ENCODE measurements at regions not wholly inside any gene's neighbourhood (a gene's known extent, or its start where the extent isn't known, plus 50 kb on each side); places are given as distances from the start of the nearest gene placed in this dataset.

DNA sequence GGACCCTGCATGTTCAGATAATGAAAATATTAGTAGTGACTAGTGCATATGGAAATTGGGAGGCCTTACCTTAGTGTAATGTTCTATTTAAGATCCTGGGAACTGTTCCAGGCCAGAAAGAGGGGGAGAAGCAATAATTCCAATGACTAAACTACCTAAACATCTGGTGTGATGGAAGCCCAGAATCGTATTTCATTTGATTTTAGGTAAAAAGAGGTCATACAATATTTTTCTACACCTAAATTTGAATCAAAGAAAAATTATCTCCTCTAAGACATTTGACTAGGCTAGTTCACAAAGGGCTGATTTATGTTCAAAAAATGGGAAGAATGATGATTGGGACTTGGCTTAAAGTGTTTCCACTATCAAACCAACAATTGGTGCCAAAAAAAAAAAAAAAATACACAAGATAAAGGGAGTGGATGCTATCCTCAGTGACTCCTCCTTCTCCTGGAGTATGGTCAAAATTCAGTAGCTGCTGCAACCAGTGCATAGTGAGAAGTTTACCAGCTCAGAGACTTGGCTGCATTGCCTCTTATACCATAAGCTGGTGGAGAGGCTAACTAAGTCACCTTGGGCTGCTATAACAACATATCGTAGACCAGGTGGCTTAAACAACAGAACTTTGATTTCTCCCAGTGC, 1038.3 kb upstream of the ACVR2A start:
- ATAC-seq (no peak), DNase-seq (no peak)
- intact Hi-C loops (cut with DNase I, micrococcal nuclease), result no loop called here
- Histone ChIP-seq H3K9me3 (no peaks in the 10 kb centered on the region), H3K4me3 (no peak overlapping the region), H3K4me1 (ENCODE audit: low read depth) (no peaks in the 10 kb centered on the region), H3K36me3 (ENCODE audit: low read depth) (no peaks in the 10 kb centered on the region)
- TF ChIP-seq, protein P1, sequence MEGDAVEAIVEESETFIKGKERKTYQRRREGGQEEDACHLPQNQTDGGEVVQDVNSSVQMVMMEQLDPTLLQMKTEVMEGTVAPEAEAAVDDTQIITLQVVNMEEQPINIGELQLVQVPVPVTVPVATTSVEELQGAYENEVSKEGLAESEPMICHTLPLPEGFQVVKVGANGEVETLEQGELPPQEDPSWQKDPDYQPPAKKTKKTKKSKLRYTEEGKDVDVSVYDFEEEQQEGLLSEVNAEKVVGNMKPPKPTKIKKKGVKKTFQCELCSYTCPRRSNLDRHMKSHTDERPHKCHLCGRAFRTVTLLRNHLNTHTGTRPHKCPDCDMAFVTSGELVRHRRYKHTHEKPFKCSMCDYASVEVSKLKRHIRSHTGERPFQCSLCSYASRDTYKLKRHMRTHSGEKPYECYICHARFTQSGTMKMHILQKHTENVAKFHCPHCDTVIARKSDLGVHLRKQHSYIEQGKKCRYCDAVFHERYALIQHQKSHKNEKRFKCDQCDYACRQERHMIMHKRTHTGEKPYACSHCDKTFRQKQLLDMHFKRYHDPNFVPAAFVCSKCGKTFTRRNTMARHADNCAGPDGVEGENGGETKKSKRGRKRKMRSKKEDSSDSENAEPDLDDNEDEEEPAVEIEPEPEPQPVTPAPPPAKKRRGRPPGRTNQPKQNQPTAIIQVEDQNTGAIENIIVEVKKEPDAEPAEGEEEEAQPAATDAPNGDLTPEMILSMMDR (IDR thresholded peaks at IDR 0.05), result no peak

DNA sequence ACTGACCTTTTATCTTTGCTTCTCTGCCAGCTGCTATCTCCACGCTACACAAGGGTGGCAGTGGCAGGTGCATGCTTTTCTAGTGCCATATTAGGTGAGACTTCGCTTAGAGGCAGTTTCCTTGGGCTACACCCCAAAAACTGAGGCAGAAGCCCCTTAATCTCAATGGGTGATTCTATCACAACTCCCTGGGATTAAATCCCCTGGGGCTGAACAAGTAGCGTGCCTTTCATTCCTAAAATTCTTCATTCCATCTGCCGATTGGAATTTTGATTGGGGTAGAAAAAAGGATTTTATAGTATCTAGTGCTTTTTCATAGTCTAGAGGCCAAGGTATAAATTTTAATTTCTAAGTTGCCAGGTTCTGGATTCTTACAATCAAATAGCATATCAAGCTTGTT, 1040.5 kb upstream of the ACVR2A start:
- H3K36me3 ChIP-seq (ENCODE audit: low read depth), result no peaks in the 10 kb centered on the region
- DNase-seq, result no peak
- no peak for ATAC-seq
- H3K4me1 ChIP-seq (ENCODE audit: low read depth), result no peaks in the 10 kb centered on the region
- no peaks in the 10 kb centered on the region for H3K9me3 ChIP-seq
- H3K4me3 ChIP-seq, result no peak overlapping the region
- intact Hi-C loops (cut with DNase I, micrococcal nuclease), result no loop called here
- TF ChIP-seq, protein P1 (IDR thresholded peaks at IDR 0.05), result no peak

DNA sequence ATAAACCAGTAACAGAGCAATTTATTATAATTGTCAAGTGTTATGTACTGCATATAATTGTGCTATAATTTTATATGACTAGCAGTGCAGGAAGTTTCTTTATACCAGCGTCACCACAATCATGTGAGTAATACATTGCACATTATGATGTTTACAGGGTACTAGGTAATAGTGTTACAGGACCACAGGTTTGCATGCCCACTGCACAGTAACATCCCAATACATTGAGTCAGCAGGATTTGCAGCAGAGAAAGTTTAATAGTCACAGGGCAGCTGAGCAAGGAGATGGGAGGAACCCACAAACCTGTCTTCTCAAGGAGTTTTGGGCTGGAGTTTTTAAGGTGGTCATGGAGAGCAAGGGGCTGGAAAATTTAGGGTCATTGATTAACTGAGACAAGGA, 1042.9 kb upstream of the ACVR2A start:
- H3K4me1 ChIP-seq (ENCODE audit: low read depth), result no peaks in the 10 kb centered on the region
- H3K36me3 ChIP-seq (ENCODE audit: low read depth), result no peaks in the 10 kb centered on the region
- no peaks in the 10 kb centered on the region for H3K9me3 ChIP-seq
- DNase-seq, result no peak
- intact Hi-C loops (cut with DNase I, micrococcal nuclease), result no loop called here
- TF ChIP-seq, protein P1 (IDR thresholded peaks at IDR 0.05), result no peak
- H3K4me3 ChIP-seq, result no peak overlapping the region
- no peak for ATAC-seq

DNA sequence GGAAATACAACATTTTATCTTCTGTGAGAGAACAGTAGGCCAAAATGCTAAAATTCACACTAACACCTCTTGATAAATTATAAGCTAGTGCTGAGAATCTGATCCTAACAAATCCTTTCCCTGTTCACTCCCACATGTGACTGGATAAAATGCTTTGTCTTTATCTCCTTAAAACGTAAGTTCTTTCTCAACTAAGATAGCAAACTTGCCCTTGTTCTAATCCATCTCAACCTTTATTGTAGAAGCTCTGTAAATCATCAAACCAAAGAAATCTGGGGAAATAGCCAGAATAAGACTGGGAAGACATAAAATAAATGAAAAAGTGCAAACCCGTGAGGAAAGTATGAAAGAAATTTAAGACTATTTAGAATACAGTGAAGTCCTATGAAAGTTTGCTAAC, 1058.4 kb upstream of the ACVR2A start:
- Histone ChIP-seq H3K9me3 (peaks cover 11% of the 10 kb centered on the region), H3K4me1 (ENCODE audit: low read depth) (no peaks in the 10 kb centered on the region), H3K4me3 (no peak overlapping the region), H3K36me3 (ENCODE audit: low read depth) (no peaks in the 10 kb centered on the region)
- ATAC-seq, result no peak
- TF ChIP-seq, protein P1 (IDR thresholded peaks at IDR 0.05), result no peak
- intact Hi-C loops (cut with DNase I, micrococcal nuclease), result no loop called here
- no peak for DNase-seq

DNA sequence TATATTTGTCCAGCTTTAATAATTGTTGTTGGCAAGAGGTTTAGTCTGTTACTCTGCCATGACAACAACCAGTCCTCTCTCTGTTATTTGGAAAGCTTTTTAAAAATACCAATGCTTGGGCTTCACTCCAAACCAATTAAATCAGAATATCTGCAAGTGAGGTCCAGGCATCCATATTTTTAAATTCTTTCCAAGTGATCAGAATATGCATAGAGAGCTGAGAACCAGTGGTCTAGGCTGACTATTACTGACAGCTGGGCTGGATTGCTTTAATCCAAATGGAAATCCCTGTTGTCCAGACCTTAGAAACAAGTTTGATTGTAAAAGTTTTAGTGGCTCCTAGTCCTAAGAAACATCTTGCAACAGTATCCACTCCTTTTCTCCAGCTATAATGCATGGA, 1059.7 kb upstream of the ACVR2A start:
- ATAC-seq (no peak), DNase-seq (no peak)
- H3K9me3 ChIP-seq, result peaks cover 11% of the 10 kb centered on the region
- TF ChIP-seq, protein P1 (IDR thresholded peaks at IDR 0.05), result no peak
- H3K36me3 ChIP-seq (ENCODE audit: low read depth), result no peaks in the 10 kb centered on the region
- intact Hi-C loops (cut with DNase I, micrococcal nuclease), result no loop called here
- no peaks in the 10 kb centered on the region for H3K4me1 ChIP-seq (ENCODE audit: low read depth)
- H3K4me3 ChIP-seq, result no peak overlapping the region

DNA sequence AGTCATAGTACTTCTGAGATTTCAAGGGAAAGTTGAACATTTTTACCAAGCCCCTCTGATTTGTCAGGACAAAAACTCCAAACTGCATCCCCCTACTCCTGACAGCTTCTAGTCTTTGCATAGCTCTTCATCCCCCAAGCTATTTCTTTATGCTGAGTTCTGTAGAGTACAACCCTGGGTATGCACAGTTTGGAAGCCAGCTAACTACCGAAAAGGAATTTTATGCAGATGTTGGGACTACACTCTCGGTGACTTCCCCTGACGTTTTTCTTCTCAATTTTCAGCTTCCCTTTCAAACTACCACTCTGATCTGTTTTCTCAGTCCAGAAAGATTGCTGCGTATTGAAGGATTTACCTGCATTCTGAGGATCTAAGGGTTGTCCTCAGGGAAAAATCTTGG, 1060.2 kb upstream of the ACVR2A start:
- no peaks in the 10 kb centered on the region for H3K4me1 ChIP-seq (ENCODE audit: low read depth)
- no peak overlapping the region for H3K4me3 ChIP-seq
- peaks cover 11% of the 10 kb centered on the region for H3K9me3 ChIP-seq
- DNase-seq (no peak), ATAC-seq (no peak)
- intact Hi-C loops (cut with DNase I, micrococcal nuclease), result no loop called here
- no peaks in the 10 kb centered on the region for H3K36me3 ChIP-seq (ENCODE audit: low read depth)
- TF ChIP-seq, protein P1 (IDR thresholded peaks at IDR 0.05), result no peak

All from mucosa of descending colon (tissue), 3 donors.